GM21717 (cell line): ENCODE measurements at regions not wholly inside any gene's neighbourhood (a gene's known extent, or its start where the extent isn't known, plus 50 kb on each side); places are given as distances from the start of the nearest gene placed in this dataset.
"Not testable (repeated sequence)": the region's sequence is repeated elsewhere in the genome, so short reads cannot be mapped to it uniquely, and the experiment has no call there.

Experiments
- ATAC-seq: cut with Tn5 transposase; IDR thresholded peaks from one replicate; pipeline ENCODE4 v1.9.1; 2021; ENCODE audit warnings: mild to moderate bottlenecking, moderate library complexity; ENCODE audit not compliant: unreplicated experiment

DNA sequence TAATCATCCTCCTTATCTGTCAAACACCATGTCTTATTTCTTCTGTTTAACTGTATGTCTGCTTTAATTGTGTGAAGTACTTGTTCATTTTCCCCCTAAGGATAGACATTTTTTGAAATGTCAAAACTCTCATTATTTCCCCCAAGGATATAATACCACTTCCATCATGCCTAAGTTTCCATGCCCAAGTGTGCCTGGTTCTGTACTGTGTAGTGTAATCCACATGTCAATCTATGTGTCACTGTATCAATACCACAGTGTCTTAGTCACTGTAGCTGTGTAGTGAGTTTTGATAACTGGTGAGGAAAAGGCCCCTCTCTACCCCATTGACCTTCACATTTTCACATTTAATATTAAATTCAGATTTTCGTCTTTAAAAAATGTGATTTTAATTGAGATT, 1265.5 kb downstream of the PCDH9 start:
- no peak for ATAC-seq

DNA sequence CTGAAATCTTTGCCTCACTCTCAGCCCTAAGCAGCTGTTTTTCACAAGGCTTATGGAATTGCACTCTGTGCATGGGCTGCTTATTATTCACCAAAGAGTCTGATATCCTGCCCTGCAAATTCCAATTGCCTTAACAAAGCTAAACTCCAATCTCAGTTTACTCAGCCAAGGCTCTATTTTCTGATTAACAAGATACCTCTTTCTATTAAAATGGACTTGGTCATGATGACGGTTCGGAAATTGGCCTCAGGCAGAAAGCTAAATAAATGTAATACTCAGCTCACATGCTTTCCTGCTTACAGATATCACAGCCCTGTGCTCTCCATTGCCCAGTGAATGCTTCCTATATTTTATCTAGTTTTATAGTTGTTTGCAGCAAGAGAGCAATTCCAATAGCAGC, 1270.8 kb downstream of the PCDH9 start:
- ATAC-seq: no peak

- ATAC-seq: no peak
These were observed 1283.7 kb downstream of the PCDH9 start for GRCh38 chr13:65946387-65946786.

DNA sequence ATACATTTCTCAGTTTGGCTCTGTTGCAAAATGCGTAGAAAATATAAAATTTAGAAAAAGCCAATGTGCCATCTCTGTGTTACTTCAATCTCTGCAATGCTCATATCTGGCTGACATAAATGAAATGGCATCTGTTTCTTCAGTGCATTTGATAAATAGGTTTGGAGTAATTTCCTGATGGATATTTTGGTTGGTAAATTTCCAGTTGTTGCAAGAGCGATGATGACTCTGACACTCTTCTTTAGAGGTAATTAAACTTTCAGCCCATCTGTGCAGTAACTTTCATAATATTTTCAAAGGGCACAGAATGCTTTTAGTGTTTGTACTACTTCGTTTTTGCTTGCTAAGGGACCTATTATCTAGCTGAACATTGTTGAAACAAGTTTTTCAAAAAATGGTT, 1286.4 kb downstream of the PCDH9 start:
- no peak for ATAC-seq

- ATAC-seq: no peak
These were observed 1287.1 kb downstream of the PCDH9 start for GRCh38 chr13:65943024-65943423.

DNA sequence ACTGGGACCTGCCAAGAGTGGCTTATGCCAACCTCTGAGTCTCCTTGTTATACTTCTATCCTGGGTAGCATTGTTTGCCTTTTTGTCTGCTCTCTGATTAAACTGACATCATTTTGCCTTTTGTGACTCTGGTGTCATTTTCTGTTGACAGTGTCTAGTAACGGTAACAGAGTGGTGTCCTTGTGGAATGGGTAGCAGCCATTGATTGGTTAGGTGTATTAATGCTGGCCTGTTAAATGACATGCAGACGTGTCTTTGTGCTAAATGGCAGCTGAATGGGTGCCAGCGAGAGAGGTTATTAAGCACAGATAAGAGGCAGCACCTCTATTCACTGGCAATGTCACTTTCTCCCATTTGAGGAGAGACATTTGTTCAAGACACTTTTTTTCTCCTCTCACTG, 1289.4 kb downstream of the PCDH9 start:
- no peak for ATAC-seq

DNA sequence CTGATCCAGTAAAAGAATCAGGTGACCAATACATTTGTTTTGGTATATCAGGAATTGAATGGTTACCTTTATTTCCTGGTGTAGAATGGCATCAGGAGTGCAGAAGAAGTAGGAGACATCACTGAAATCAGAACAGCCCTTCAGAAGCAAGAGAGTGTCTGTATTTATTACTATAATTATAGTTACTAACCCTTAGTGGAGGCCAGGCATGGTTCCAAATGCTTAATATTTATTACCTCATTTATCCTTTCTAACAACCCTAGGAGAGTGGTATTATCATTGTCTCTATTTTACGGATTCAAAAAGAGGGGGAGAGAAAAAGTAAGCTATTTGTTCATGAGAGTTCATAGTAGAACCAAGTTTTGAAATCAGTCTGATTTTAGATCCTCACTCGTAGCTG, 1292.9 kb downstream of the PCDH9 start:
- ATAC-seq: no peak

DNA sequence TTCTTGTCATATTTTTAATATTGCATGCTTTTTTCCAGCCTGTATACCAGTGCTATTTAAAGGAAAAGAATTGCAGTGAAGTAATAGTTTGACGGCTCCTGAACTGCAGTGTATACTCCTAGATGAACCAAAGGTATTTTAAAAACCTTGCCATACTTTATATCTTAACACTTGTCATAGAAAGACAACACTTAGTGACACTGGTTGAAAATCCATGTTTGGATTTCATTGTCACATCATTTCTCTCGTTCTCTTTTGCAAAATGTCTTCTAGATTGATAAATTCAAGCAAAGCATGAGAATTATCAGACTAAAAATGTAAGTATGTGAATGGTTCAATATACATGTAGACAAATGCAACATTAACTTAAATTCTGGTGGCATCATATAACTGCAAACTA, 1293.9 kb downstream of the PCDH9 start:
- no peak for ATAC-seq

GRCh38 chr13:65932587-65933239, 1297.4 kb downstream of the PCDH9 start:
- no peak for ATAC-seq

DNA sequence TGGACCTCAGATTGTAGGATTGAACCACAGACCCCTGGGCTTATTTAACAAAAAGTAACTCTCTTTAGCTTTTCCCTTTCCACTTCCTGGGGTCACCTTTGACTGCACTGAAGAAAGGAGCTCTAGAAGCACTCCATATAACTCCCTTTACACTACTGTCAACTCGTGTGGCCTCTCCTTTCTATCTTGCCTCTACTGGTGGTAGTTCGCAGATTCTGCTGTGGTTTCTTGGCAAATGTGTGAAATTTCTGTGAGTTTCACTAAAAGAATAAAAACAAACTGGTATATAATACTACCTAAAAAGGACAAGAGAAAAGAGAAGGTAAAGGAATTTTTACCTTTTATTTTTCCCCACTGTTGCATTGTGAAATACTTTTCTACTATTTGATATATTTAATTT, 1298.1 kb downstream of the PCDH9 start:
- ATAC-seq: no peak

GRCh38 chr13:65929436-65929835, 1300.7 kb downstream of the PCDH9 start:
- ATAC-seq: no peak

- ATAC-seq: peak; percentile 76
These were observed 1303.4 kb downstream of the PCDH9 start for GRCh38 chr13:65926750-65927171.

DNA sequence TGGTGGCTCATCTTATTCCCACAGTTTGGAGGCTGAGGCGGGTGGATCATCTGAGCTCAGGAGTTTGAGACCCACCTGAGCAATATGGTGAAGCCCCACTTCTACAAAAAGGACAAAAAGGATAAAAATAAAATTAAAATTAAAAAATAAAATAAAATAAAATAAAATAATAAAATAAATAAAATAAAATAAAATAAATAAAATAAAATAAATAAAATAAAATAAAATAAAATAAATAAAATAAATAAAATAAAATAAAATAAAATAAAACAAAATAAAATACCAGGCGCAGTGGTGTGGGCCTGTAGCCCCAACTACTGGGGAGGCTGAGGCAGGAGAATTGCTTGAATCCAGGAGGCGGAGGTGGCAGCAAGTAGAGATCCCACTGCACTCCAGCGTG, 1307.3 kb downstream of the PCDH9 start:
- not testable (repeated sequence) for ATAC-seq

- ATAC-seq: no peak
These were observed 1308.2 kb downstream of the PCDH9 start for GRCh38 chr13:65921933-65922332.

- ATAC-seq: no peak
These were observed 1312.4 kb downstream of the PCDH9 start for GRCh38 chr13:65917731-65918130.

GRCh38 chr13:65915195-65915594, 1314.9 kb downstream of the PCDH9 start:
- no peak for ATAC-seq

GRCh38 chr13:65914716-65915115, 1315.4 kb downstream of the PCDH9 start:
- ATAC-seq: no peak

GRCh38 chr13:65913173-65913572, 1317.0 kb downstream of the PCDH9 start:
- ATAC-seq: no peak

DNA sequence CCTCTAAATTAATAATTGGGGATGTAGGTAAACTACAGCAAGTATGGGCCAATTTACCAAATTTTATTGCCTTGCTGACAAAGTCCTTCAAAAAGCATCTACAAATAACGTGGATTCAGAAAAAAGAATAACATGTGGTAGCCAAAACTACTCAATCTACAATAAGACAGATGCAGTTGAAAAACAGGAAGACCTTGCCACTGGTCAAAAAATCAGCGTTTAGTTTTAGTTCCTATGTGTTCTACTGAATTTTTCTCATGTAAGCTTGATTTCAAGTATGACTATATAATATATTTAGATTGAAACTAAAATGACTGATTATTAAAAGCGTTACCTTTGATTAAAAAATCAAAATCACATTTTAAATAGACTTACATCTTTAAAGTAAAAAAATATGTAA, 1317.6 kb downstream of the PCDH9 start:
- ATAC-seq: no peak

- no peak for ATAC-seq
These were observed 1318.5 kb downstream of the PCDH9 start for GRCh38 chr13:65911546-65912193.

- ATAC-seq: no peak
These were observed 1320.6 kb downstream of the PCDH9 start for GRCh38 chr13:65909501-65909900.

DNA sequence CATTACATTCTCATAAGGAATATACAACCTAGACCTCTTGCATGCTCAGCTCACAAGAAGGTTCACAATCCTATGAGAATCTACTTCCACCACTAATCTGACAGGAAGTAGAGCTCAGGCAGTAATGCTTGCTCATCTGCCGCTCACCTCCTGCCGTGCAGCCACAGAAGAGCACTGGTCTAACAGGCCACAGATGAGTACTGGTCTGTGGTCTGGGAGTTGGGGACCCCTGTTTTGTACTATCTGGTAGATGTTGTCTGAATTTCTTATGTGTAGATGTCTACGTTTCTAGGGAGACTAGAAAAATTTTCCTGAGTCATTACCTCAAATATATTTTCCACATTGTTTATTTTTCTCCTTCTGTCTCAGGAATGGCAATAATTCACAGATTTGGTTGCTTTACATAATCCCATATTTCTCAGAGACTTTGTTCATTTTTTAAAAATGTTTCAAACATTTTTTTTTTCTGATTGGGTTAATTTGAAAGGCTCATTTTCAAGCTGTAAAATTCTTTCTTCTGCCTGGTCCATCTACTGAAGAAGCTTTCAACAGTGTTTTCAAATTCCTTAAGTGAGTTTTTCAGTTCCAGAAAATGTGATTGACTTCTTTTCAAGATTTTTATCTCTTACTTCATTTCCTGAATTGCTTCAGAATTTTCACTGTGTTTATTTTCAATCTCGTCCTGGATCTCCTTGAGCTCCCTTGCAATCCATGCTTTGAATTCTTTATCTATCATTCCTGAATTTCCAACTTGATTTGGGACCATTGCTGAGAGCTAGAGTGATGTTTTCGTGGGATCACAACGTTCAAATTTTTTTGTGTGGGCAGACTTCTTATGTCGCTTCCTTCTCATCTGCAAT, 1322.2 kb downstream of the PCDH9 start:
- ATAC-seq: no peak
